Common myeloid progenitor, CD34-positive (primary cell): ENCODE measurements at regions not wholly inside any gene's neighbourhood (a gene's known extent, or its start where the extent isn't known, plus 50 kb on each side); places are given as distances from the start of the nearest gene placed in this dataset.

Experiments used
- CTCF ChIA-PET: fragments of 350-600 bp; sonication (Branson Sonifier 250); formaldehyde crosslinking; loops from one replicate; lab custom pipeline; 2021; ENCODE audit warnings: antibody characterized with exemption; lab: Charles Lee
- POLR2A ChIA-PET: fragments of 350-600 bp; sonication (Branson Sonifier 250); formaldehyde crosslinking; loops from one replicate; lab custom pipeline; 2021; ENCODE audit warnings: antibody characterized with exemption; lab: Charles Lee
- DNase-seq, 3 donors: peaks; one replicate each; pipeline versions ENCODE4 v3.0.0 to v3.0.0-alpha.2; 2013
- H3K27ac ChIP-seq, 2 experiments: 1 replicate in 1 of 2; 2 replicates in 1 of 2; pipeline ENCODE4 v1.7.0; 2013; ENCODE audit warnings: inconsistent platforms in 2 of 2, low read length in 2 of 2, mild to moderate bottlenecking in 2 of 2, low read depth in 1 of 2, moderate library complexity in 1 of 2; ENCODE audit not compliant: severe bottlenecking in 2 of 2, insufficient read depth in 1 of 2, poor library complexity in 1 of 2
- H3K27me3 ChIP-seq, 5 experiments: replicated peaks in 2 of 5; 1 replicate in 3 of 5; 2 replicates in 2 of 5; pipeline versions ENCODE4 v1.6.1 to v1.7.0; 2013; ENCODE audit warnings: low read length in 4 of 5, mild to moderate bottlenecking in 2 of 5, moderate library complexity in 2 of 5, inconsistent platforms in 1 of 5; ENCODE audit not compliant: insufficient read depth in 5 of 5, control insufficient read depth in 4 of 5
- H3K36me3 ChIP-seq, 4 experiments: 1 replicate in 2 of 4; 2 replicates in 2 of 4; pipeline versions ENCODE4 v1.6.1 to v1.7.0; 2013; ENCODE audit warnings: low read length in 3 of 4, control low read depth in 1 of 4, mild to moderate bottlenecking in 1 of 4; ENCODE audit not compliant: control insufficient read depth in 4 of 4, insufficient read depth in 4 of 4
- H3K4me1 ChIP-seq, 4 experiments: 1 replicate in 3 of 4; 2 replicates in 1 of 4; pipeline versions ENCODE4 v1.6.1 to v1.7.1; 2013; ENCODE audit warnings: low read length in 3 of 4, mild to moderate bottlenecking in 3 of 4, control low read depth in 1 of 4, inconsistent platforms in 1 of 4, moderate library complexity in 1 of 4; ENCODE audit not compliant: control insufficient read depth in 4 of 4, insufficient read depth in 4 of 4; ENCODE audit errors: control extremely low read depth in 1 of 4
- H3K4me3 ChIP-seq, 7 experiments: 1 replicate in 4 of 7; 2 replicates in 3 of 7; pipeline versions ENCODE4 v1.5.1 to v1.7.0; 2013; ENCODE audit warnings: mild to moderate bottlenecking in 7 of 7, low read length in 6 of 7, moderate library complexity in 6 of 7, inconsistent platforms in 2 of 7, low read depth in 2 of 7, control low read depth in 1 of 7; ENCODE audit not compliant: insufficient read depth in 4 of 7, control insufficient read depth in 1 of 7; ENCODE audit errors: extremely low read depth in 1 of 7
- H3K9me3 ChIP-seq, 5 experiments: 1 replicate in 4 of 5; 2 replicates in 1 of 5; pipeline versions ENCODE4 v1.6.1 to v1.7.1; 2013; ENCODE audit warnings: low read length in 4 of 5, mild to moderate bottlenecking in 2 of 5, inconsistent platforms in 1 of 5, low read depth in 1 of 5, moderate library complexity in 1 of 5; ENCODE audit not compliant: control insufficient read depth in 4 of 5, insufficient read depth in 2 of 5; ENCODE audit errors: control extremely low read depth in 1 of 5
- WGBS: methylation state at CpG from one replicate; pipeline ENCODE4 v1.1.5; 2013; ENCODE audit not compliant: insufficient coverage; 5-methylcytosine and 5-hydroxymethylcytosine counted together

DNA sequence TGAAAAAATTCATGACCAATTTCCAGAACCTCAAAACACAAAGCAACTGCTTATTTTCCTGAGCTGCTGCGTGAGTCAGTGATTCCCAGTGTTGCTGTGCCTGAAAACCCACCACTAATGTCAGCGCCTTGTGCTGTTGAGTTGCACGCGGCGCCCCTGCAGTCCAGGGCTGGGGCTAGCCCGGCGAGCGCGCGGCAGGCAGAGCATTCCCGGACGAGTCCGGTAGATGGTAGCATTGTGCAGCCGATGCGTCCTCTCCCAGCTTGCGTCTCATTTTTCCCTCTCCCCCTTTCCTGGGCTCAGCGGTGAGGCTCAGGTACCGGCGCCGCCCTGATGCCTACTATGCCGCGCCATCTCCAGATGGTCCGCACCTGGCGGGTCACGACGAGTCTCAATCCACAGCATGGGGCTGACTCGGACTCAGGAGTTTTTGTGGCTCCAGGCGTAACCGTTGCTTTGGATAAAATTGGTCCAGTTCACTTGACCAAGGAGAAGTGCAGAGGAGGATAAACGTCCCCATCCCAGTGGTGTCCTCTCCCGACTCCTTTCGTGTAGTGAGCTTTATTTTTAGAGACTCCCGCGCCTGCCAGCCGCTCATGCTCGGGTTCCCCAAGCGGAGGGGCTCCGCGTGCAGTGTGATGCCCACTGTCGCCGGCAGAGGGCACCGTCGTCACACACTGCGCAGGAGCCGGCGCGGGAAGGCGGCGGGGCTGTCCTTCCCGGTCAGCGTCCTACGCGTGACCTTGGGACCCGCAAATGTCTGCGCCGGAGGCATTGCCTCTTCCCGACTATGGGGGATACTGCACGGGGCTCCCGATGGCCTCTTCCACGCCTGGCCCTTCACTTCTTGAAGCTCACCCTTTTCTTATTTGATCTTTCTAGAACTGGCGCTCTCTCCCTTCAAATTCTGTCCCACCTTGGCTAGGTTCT lies 53.6 kb upstream of the IGFBP7 start:
- Histone ChIP-seq H3K27me3 (peaks cover 2 to 10% (median 4%) of the 10 kb centered on the region in 5 experiments), H3K9me3 (peaks cover 0 to 4% (median 0%) of the 10 kb centered on the region in 5 experiments), H3K36me3 (no peaks in the 10 kb centered on the region), H3K4me3 (peak overlapping the region; percentile 50 to 92 (median 79)), H3K4me1 (peaks cover 0 to 11% (median 7%) of the 10 kb centered on the region in 4 experiments), H3K27ac (no peak overlapping the region)
- WGBS = 2% methylated on average over 61 of the region's 61 CpGs
- POLR2A ChIA-PET = interaction anchor here (0.7 kb wide), 1 partner anchor 53 kb away, joined by 3 read pairs; no protein-coding TSS in a partner anchor
- CTCF ChIA-PET = interaction anchor here (0.6 to 8.8 kb wide), 43 partner anchors 8 to 898 kb away, joined by 3 to 76 read pairs (median 4); partner anchors contain the start of gene IGFBP7
- DNase-seq = peak; percentile 73 to 84 (median 80)

DNA sequence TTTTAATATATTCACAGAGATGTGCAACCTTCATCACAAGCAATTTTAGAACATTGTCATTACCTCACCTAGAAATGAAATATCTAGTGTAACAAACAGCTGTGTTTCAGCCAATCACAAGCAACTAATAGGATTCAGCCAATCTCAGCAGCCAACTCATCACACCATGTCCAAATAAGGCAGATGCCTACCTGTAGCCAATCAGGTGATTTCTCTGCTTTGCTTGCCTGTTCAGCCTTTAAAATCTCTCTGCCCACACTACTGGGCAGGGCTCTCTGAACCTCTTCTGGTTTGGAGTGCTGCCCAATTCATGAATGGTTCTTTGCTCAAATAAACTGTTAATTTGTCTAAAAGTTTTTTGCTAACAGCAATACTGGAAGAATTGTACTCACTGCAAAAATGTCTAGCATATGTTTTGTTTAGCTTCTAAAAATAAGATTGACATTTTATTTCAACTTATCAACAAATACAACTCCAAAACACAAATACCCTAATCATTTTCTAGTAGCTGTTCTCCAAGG lies 52.4 kb upstream of the IGFBP7 start:
- Histone ChIP-seq H3K4me3 (no peak overlapping the region), H3K36me3 (no peaks in the 10 kb centered on the region), H3K27me3 (peaks cover 2 to 10% (median 4%) of the 10 kb centered on the region in 5 experiments), H3K4me1 (peaks cover 0 to 12% (median 7%) of the 10 kb centered on the region in 4 experiments), H3K9me3 (peaks cover 0 to 4% (median 0%) of the 10 kb centered on the region in 5 experiments), H3K27ac (no peak overlapping the region)
- POLR2A ChIA-PET = no interaction called here
- peak in 1 of 3 donors; percentile 5 for DNase-seq
- CTCF ChIA-PET = interaction anchor here (0.6 to 8.8 kb wide), 20 partner anchors 8 to 899 kb away, joined by 3 to 76 read pairs (median 4); partner anchors contain the start of gene IGFBP7
